ENCODE measurements at regions not wholly inside any gene's neighbourhood (a gene's known extent, or its start where the extent isn't known, plus 50 kb on each side); places are given as distances from the start of the nearest gene placed in this dataset.

DNA sequence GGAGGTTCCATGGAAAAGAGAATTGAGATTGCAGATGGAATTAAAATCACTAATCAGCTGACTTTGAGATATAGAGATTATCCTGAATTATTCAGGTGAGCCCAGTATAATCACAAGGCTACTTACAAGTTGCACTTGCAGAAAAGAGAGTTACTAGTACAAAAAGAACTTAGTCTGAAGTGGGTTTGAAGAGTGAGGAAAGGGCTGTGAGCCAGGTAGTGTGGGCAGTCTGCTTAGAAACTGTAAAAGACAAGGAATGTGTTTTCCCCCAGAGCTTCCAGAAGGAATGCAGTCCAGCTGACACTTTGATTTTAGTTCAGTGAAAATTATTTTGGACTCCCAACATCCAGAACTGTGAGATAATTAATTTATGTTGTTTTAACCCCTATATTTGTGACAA lies 285.4 kb upstream of the GPC6 start (continued):
- TF ChIP-seq CHD4 (IDR thresholded peaks at IDR 0.05; ENCODE audit: borderline replicate concordance, low read length) (no peak), KLF15 (CRISPR knock-in tag; IDR thresholded peaks at IDR 0.05; ENCODE audit: borderline replicate concordance) (no peak), HDAC2 (CRISPR knock-in tag; IDR thresholded peaks at IDR 0.05) (no peak), ARNT2 (CRISPR knock-in tag; IDR thresholded peaks at IDR 0.05; ENCODE audit: low read depth) (no peak)

DNA sequence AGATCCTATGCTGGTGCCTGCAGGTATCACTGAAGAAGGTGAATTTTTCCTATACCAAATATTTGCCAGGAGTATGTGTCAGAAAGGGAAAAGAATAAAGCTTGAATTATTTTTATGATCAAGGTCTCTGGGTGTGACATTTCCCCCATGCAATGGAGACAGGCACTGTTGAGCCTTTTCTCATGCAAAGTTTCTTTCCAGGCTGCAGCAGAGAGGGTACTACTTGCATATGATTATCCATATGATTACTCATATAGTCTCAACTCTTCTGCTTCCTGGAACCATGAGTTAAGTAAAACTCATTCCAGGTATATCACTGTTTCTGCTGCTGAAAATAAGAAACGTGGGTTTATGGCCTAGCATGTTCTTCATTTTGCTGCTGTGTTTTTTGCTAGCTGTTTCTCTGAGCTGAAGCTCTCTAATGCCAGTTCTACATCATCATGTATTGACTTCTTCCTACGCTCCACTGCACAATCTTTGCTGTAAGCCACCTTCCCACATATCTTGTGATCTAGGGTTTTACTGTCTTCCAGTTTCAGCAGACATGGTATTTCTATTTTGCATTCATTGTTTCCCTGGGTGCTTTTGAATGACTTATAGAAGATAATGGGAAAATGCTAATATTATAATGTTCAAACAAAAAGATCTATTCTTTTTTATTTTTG lies 278.7 kb upstream of the GPC6 start:
- in situ Hi-C loops (cut with HindIII; ENCODE audit: extremely low pct_ligation_motif_present, low pct_unique_long_range_greater_than_20kb) (no loop called here), intact Hi-C loops (cut with micrococcal nuclease; ENCODE audit: unreplicated experiment) (no loop called here)
- no TSS peak for BruUV-seq (replicated peaks)
- H3K27ac ChIP-seq (ENCODE audit: extremely low read length, insufficient read depth, low read length), result no peak overlapping the region
- ChIA-PET POLR2A (no interaction called here), CTCF (ENCODE audit: low intra/inter-chr PET ratio, low total read pairs) (no interaction called here)
- 48% methylated on average over 2 of the region's 2 CpGs for WGBS (ENCODE audit: low lambda C conversion rate)
- H3K27me3 ChIP-seq (ENCODE audit: control insufficient read depth in 1 of 2, insufficient read depth in 2 of 2, low read length in 2 of 2), result no peaks in the 10 kb centered on the region; a peak in 1 of 5 replicates
- H3K4me1 ChIP-seq (ENCODE audit: insufficient read depth, low read length), result no peaks in the 10 kb centered on the region
- DNase-seq (ENCODE audit: low spot score) (no peak), ATAC-seq (no peak), FAIRE-seq (no peak)
- H4K20me1 ChIP-seq (ENCODE audit: insufficient read depth, low read length), result no peaks in the 10 kb centered on the region
- no peak overlapping the region for H3K9ac ChIP-seq (ENCODE audit: insufficient read depth, low read depth, low read length)
- no peaks in the 10 kb centered on the region for H3K36me3 ChIP-seq (replicated peaks in 1 of 2; ENCODE audit: control insufficient read depth in 1 of 2, insufficient read depth in 2 of 2, low read length in 2 of 2)
- no peak overlapping the region for H3K4me2 ChIP-seq (ENCODE audit: low read depth, low read length)
- no peak overlapping the region for H2AFZ ChIP-seq (ENCODE audit: low read length)
- no peaks in the 10 kb centered on the region for H3K9me3 ChIP-seq (ENCODE audit: low read length)
- H3K79me2 ChIP-seq (ENCODE audit: insufficient read depth, low read length), result no peaks in the 10 kb centered on the region
- no peak overlapping the region for H3K4me3 ChIP-seq (replicated peaks in 1 of 3; ENCODE audit: insufficient read depth in 1 of 3, low read depth in 2 of 3, low read length in 3 of 3)
- TF ChIP-seq NPAS2 (CRISPR knock-in tag; IDR thresholded peaks at IDR 0.05; ENCODE audit: borderline replicate concordance) (no peak), NR2F6 (IDR thresholded peaks at IDR 0.05) (no peak), NR2F6 (CRISPR knock-in tag; IDR thresholded peaks at IDR 0.05) (no peak), ZNF619 (CRISPR knock-in tag; IDR thresholded peaks at IDR 0.05) (no peak), ZNF615 (CRISPR knock-in tag; IDR thresholded peaks at IDR 0.05; ENCODE audit: borderline replicate concordance) (no peak), HOMEZ (CRISPR knock-in tag; IDR thresholded peaks at IDR 0.05; ENCODE audit: low read depth) (no peak), ELK4 (CRISPR knock-in tag; IDR thresholded peaks at IDR 0.05; ENCODE audit: borderline replicate concordance) (no peak), MBNL3 (CRISPR knock-in tag; conservative IDR thresholded peaks at IDR 0.05) (no peak), E2F5 (CRISPR knock-in tag; conservative IDR thresholded peaks at IDR 0.05) (no peak), NCOA1 (CRISPR knock-in tag; IDR thresholded peaks at IDR 0.05) (no peak), KDM1A (CRISPR knock-in tag; IDR thresholded peaks at IDR 0.05) (no peak), ZNF205 (CRISPR knock-in tag; IDR thresholded peaks at IDR 0.05) (no peak), ELF4 (CRISPR knock-in tag; IDR thresholded peaks at IDR 0.05; ENCODE audit: borderline replicate concordance) (no peak)
- TF ChIP-seq, protein P1, sequence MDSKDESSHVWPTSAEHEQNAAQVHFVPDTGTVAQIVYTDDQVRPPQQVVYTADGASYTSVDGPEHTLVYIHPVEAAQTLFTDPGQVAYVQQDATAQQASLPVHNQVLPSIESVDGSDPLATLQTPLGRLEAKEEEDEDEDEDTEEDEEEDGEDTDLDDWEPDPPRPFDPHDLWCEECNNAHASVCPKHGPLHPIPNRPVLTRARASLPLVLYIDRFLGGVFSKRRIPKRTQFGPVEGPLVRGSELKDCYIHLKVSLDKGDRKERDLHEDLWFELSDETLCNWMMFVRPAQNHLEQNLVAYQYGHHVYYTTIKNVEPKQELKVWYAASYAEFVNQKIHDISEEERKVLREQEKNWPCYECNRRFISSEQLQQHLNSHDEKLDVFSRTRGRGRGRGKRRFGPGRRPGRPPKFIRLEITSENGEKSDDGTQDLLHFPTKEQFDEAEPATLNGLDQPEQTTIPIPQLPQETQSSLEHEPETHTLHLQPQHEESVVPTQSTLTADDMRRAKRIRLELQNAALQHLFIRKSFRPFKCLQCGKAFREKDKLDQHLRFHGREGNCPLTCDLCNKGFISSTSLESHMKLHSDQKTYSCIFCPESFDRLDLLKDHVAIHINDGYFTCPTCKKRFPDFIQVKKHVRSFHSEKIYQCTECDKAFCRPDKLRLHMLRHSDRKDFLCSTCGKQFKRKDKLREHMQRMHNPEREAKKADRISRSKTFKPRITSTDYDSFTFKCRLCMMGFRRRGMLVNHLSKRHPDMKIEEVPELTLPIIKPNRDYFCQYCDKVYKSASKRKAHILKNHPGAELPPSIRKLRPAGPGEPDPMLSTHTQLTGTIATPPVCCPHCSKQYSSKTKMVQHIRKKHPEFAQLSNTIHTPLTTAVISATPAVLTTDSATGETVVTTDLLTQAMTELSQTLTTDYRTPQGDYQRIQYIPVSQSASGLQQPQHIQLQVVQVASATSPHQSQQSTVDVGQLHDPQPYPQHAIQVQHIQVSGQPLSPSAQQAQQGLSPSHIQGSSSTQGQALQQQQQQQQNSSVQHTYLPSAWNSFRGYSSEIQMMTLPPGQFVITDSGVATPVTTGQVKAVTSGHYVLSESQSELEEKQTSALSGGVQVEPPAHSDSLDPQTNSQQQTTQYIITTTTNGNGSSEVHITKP (CRISPR knock-in tag; IDR thresholded peaks at IDR 0.05; ENCODE audit: low read depth), result no peak

All from HepG2 (cell line).